ENCODE measurements at regions not wholly inside any gene's neighbourhood (a gene's known extent, or its start where the extent isn't known, plus 50 kb on each side); places are given as distances from the start of the nearest gene placed in this dataset.

GRCh38 chr7:32681174-32681518 lies 185.9 kb downstream of the AVL9 start:
- Histone ChIP-seq H3K9ac (ENCODE audit: extremely low read depth, low read length, poor library complexity, severe bottlenecking) (no peak overlapping the region), H3K4me1 (ENCODE audit: control insufficient read depth, insufficient read depth, low read length) (no peaks in the 10 kb centered on the region), H3K27ac (ENCODE audit: low read depth, low read length) (no peak overlapping the region), H3K36me3 (ENCODE audit: control insufficient read depth, insufficient read depth, low read length) (no peaks in the 10 kb centered on the region), H3K27me3 (ENCODE audit: control insufficient read depth, insufficient read depth, low read length, poor library complexity, severe bottlenecking) (no peaks in the 10 kb centered on the region), H3K4me3 (ENCODE audit: low read length) (no peak overlapping the region), H3K9me3 (ENCODE audit: control insufficient read depth, low read length) (peaks cover 7% of the 10 kb centered on the region)
- Mint-ChIP-seq H3K27me3 (ENCODE audit: insufficient read depth) (no peaks in the 10 kb centered on the region), H3K4me3 (no peak overlapping the region), H3K27ac (peak overlapping the region; percentile 15), H3K4me1 (peaks cover 3% of the 10 kb centered on the region), H3K9me3 (peaks cover 19% of the 10 kb centered on the region), H3K36me3 (ENCODE audit: low read depth) (peaks cover 10% of the 10 kb centered on the region)
- WGBS, 2 experiments (ENCODE audit: insufficient coverage in 1 of 2, insufficient read length in 1 of 2) = 93 to 100% methylated on average over 2 of the region's 3 CpGs
- no peak for TF ChIP-seq CTCF (conservative IDR thresholded peaks at IDR 0.05)
- no peak for DNase-seq

GRCh38 chr7:32680259-32681173 lies 185.2 kb downstream of the AVL9 start:
- no peak for TF ChIP-seq CTCF (conservative IDR thresholded peaks at IDR 0.05)
- Histone ChIP-seq H3K4me1 (ENCODE audit: control insufficient read depth, insufficient read depth, low read length) (no peaks in the 10 kb centered on the region), H3K4me3 (ENCODE audit: low read length) (no peak overlapping the region), H3K9me3 (ENCODE audit: control insufficient read depth, low read length) (peaks cover 9% of the 10 kb centered on the region), H3K36me3 (ENCODE audit: control insufficient read depth, insufficient read depth, low read length) (no peaks in the 10 kb centered on the region), H3K9ac (ENCODE audit: extremely low read depth, low read length, poor library complexity, severe bottlenecking) (no peak overlapping the region), H3K27ac (ENCODE audit: low read depth, low read length) (no peak overlapping the region), H3K27me3 (ENCODE audit: control insufficient read depth, insufficient read depth, low read length, poor library complexity, severe bottlenecking) (no peaks in the 10 kb centered on the region)
- peaks cover 3% of the 10 kb centered on the region for H3K4me1 Mint-ChIP-seq
- DNase-seq = peak; percentile 79
- peaks cover 22% of the 10 kb centered on the region for H3K9me3 Mint-ChIP-seq
- H3K27ac Mint-ChIP-seq = peak overlapping the region; percentile 15
- 86% methylated on average over 5 to 6 of the region's 6 CpGs for WGBS, 2 experiments (ENCODE audit: insufficient coverage in 1 of 2, insufficient read length in 1 of 2)
- H3K36me3 Mint-ChIP-seq (ENCODE audit: low read depth) = peaks cover 14% of the 10 kb centered on the region
- no peaks in the 10 kb centered on the region for H3K27me3 Mint-ChIP-seq (ENCODE audit: insufficient read depth)
- H3K4me3 Mint-ChIP-seq = no peak overlapping the region

- Histone ChIP-seq H3K9ac (ENCODE audit: extremely low read depth, low read length, poor library complexity, severe bottlenecking) (no peak overlapping the region), H3K9me3 (ENCODE audit: control insufficient read depth, low read length) (peaks cover 9% of the 10 kb centered on the region), H3K4me3 (ENCODE audit: low read length) (no peak overlapping the region), H3K4me1 (ENCODE audit: control insufficient read depth, insufficient read depth, low read length) (no peaks in the 10 kb centered on the region), H3K36me3 (ENCODE audit: control insufficient read depth, insufficient read depth, low read length) (no peaks in the 10 kb centered on the region), H3K27ac (ENCODE audit: low read depth, low read length) (no peak overlapping the region), H3K27me3 (ENCODE audit: control insufficient read depth, insufficient read depth, low read length, poor library complexity, severe bottlenecking) (no peaks in the 10 kb centered on the region)
- H3K27me3 Mint-ChIP-seq (ENCODE audit: insufficient read depth) = no peaks in the 10 kb centered on the region
- H3K4me3 Mint-ChIP-seq = no peak overlapping the region
- H3K4me1 Mint-ChIP-seq = peaks cover 3% of the 10 kb centered on the region
- H3K9me3 Mint-ChIP-seq = peaks cover 22% of the 10 kb centered on the region
- whole genome bisulfite sequencing, 2 experiments (ENCODE audit: insufficient coverage in 1 of 2, insufficient read length in 1 of 2) = 98 to 100% methylated on average over 3 to 4 of the region's 4 CpGs
- peaks cover 14% of the 10 kb centered on the region for H3K36me3 Mint-ChIP-seq (ENCODE audit: low read depth)
- no peak overlapping the region for H3K27ac Mint-ChIP-seq
- TF ChIP-seq CTCF (conservative IDR thresholded peaks at IDR 0.05) = no peak
- DNase-seq = no peak
Measured at GRCh38 chr7:32679192-32679591, 183.9 kb downstream of the AVL9 start.
